ENCODE measurements at regions not wholly inside any gene's neighbourhood (a gene's known extent, or its start where the extent isn't known, plus 50 kb on each side); places are given as distances from the start of the nearest gene placed in this dataset.

DNA sequence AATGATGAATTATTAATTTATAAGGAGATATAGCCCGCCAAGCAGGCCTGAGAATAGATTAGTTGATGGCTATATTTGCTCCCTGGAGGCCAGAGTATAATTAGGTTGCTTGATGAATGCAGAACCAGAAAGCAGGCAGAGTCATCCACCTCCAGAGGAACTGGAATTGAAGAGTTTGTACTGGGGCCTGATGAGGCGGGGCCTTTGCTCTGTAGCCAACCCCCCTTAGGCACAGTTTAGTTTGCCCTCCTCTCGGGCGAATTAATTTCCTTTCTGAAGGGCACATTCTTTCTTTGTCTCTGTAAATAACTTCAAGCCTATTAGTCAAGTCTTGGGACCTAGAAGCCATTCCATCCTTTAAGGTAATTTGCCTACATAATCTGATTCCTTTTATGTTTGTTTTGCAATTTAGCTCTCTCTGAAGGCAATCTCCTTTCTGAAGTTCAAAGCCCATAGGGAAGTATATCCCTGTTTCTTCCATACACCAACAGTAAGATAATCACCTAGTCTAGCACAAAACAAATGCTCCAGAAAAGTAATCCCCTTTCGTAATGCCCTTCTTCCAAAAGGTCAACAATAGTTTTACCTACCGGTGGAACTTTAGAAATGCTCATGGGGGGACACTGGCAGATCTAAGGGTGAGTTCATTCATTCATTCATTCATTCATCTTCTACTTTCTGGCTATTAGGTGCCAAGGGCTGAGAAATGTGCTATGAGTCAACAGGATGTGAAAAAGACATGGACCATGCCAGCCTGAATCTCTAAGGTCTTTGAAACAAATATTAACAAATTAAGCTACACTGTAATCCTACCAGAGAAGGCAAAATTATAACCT lies 84.8 kb upstream of the NUDT4 start:
- TF ChIP-seq, protein P1, sequence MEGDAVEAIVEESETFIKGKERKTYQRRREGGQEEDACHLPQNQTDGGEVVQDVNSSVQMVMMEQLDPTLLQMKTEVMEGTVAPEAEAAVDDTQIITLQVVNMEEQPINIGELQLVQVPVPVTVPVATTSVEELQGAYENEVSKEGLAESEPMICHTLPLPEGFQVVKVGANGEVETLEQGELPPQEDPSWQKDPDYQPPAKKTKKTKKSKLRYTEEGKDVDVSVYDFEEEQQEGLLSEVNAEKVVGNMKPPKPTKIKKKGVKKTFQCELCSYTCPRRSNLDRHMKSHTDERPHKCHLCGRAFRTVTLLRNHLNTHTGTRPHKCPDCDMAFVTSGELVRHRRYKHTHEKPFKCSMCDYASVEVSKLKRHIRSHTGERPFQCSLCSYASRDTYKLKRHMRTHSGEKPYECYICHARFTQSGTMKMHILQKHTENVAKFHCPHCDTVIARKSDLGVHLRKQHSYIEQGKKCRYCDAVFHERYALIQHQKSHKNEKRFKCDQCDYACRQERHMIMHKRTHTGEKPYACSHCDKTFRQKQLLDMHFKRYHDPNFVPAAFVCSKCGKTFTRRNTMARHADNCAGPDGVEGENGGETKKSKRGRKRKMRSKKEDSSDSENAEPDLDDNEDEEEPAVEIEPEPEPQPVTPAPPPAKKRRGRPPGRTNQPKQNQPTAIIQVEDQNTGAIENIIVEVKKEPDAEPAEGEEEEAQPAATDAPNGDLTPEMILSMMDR (IDR thresholded peaks at IDR 0.05), result no peak
- TF ChIP-seq POLR2A (IDR thresholded peaks at IDR 0.05), result no peak

All from uterus (tissue), 2 donors.